Caki2 (cell line): ENCODE measurements at regions not wholly inside any gene's neighbourhood (a gene's known extent, or its start where the extent isn't known, plus 50 kb on each side); places are given as distances from the start of the nearest gene placed in this dataset.
A peak's percentile ranks its signal among the peaks of the same experiment; 100 is the strongest.

ENCODE experiments used
- DNase-seq: peaks from one replicate; pipeline ENCODE4 v3.0.0-alpha.2; 2015; ENCODE audit warnings: low read depth
- in situ Hi-C: cut with HindIII; loops from 2 replicates; pipeline ENCODE4 v1.10.0; 2016; ENCODE audit warnings: low sequenced_read_pairs, low pct_unique_long_range_greater_than_20kb, mixed read lengths

DNA sequence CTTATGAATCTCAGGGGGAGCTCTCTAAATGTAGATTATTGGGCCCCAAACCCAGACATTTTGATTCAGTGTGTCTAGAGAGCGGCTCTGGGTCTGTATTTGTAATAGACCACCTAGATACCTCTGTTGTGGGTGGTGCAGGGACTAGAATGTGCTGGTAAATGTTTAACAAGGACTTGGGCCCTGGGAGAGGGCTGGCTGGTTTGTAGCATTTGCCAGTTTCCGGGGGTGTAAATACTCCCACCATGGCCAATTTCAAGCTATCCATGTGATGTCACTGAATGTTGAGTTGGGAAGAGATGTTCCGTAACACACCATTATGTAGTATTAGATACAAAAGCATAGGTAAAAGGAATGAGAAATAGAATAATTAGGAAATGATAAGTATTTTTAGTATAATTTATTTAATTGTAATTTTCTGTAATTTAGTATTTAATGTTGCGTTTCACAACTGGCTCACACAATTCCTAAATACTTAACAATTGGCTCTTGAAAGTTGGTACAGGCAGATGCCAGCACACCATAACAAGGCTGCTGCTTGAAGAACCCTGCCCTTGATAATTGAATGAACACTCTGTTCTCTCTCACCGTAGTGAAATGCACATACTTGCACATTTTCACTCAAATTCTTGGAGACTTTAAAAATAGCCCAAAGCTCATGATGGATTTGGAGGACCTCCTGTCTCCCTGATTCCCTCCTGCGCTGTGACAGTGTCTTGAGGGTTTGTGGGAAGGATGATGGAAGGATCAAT, 359.2 kb upstream of the PROK2 start:
- DNase-seq = no peak
- in situ Hi-C loops = no loop called here

DNA sequence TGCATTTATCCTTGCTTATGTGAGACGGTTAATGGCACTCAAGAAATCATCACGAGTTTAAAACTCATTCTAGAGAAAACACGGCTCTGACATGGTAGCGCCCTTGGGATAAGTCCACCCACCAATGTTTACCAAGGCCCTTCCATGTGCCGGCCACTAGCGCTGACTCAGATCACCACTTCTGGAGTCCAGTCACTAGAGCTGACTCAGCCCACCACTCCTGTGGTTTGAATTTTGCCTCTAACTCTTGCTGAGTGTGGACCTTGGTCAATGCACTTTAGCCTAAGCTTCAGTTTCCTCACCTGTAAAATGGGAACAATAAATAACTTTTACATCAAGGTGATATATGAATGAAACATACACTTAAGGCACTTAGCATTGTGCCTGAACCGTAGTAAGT, 358.4 kb upstream of the PROK2 start:
- no peak for DNase-seq
- in situ Hi-C loops = no loop called here

DNA sequence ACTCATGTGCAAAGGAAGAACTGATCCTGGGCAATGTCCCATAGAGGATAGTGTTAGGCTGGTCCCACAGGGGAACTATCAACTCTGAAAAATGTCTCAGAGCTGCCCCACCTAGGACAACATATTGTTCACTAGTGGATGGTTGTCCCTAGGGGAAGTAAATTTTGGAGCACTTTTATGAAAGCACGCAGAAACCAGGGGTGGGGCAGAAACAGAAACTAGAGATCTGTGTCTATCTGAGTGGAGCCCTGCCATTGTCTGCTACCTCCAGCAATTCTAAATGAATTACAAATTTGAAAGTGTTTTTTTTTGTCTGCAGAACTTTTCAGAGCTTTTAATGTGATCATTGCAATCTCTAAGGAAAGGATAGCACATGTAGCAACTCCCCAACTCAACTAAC, 357.1 kb upstream of the PROK2 start:
- no peak for DNase-seq
- in situ Hi-C loops = no loop called here

DNA sequence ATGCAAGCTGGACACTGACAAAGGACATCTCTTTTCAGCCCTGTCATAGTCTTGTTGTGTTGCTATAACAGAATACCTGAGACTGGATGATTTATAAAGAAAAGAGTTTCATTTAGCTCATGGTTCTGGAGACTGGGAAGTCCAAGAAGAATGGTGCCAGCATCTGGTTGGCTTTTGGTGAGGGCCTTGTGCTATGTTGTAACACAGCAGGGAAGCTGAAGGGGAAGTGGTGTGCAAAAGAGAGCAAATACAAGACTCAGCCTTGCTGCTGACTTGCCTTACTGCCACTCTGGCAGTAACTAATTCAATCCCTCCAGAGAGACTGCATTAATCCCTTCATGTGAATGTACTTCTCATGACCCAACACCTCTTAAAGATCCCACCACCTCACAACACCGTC, 356.3 kb upstream of the PROK2 start:
- in situ Hi-C loops = no loop called here

DNA sequence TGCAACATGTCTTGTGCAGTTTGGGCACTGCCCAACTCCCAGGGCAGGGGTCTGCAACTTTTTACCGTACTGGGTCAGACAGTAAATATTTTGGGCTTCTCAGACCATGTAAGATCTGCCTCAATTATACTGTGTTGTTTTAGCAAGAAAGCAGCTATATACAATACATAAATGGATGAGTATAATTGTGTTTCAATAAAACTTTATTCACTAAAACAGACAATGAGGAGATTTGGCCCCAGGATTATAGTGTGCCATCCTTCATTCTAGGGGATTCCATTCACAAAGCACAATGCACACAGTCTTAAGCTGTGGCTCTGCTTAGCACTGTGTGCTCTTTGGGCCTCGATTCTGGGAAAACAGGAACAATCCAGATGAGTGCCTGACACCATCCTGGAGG, 354.4 kb upstream of the PROK2 start:
- DNase-seq = no peak
- in situ Hi-C loops = no loop called here

More for the DNA sequence above, 356.3 kb upstream of the PROK2 start:
- DNase-seq = no peak

DNA sequence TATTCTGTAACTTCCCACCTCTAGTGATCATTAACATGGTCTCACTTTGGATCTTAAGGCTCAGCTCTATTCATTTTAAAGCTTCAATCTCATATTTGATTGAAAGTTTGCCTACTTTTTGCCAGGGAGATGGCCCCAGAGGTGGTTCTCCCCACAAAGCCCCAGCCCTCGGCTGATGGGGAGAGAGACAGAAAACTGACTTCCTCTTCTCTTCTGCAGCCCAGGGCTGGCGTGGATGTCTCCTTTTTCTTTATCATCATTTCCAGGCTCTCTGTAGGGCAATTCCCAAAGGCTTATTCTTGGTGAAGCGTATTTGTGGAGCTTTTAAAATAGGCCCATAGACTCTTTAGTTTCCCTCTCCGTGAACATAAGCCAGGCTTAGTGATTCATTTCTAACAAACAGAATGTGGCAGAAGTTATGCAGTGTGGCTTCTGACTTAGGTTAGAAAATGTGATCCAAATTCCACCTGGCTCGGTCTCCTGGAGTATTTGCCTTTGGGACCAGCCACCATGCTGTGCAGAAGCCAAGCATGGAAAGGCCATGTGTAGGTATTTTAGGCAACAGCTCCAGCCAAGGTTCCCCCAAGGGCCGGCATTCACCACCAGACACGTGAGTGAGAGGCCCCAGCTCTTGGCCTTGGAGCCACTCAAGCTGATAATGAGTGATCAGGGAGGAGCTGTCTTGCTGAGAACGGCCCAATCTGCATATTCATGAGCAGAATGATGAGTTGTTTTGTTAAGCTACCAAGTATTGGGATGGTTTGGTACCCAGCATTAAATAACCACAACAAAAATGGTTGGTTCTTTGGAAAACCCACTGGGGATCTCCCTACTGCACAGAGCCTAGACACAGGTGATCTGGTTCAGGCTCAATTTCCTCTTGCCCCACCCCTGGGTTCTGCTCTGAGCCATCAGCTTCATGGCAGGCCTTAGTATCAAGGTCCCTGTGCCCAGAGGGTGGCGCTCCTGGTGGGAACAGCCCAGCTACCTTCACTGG, 353.2 kb upstream of the PROK2 start:
- no peak for DNase-seq
- in situ Hi-C loops = no loop called here

DNA sequence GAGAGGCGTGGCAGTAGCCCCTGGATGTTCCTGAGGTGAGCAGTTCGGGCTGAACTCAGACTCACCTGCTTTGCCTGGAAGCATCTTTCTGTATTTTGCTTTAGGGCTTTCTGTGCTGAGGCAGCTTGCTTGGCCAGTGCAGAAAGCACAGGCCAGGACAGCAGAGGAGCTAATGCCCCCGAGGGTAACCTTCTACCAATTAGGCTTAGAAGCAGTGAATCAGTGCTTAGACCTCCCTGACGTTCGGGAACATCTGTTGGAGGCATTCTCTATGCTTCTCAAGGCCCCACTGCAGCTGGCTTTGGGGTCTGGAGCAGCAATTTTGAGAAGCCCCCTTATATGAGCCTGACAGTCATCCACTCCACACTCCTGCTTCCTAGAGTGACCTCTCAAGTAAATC, 350.7 kb upstream of the PROK2 start:
- in situ Hi-C loops = no loop called here
- no peak for DNase-seq

DNA sequence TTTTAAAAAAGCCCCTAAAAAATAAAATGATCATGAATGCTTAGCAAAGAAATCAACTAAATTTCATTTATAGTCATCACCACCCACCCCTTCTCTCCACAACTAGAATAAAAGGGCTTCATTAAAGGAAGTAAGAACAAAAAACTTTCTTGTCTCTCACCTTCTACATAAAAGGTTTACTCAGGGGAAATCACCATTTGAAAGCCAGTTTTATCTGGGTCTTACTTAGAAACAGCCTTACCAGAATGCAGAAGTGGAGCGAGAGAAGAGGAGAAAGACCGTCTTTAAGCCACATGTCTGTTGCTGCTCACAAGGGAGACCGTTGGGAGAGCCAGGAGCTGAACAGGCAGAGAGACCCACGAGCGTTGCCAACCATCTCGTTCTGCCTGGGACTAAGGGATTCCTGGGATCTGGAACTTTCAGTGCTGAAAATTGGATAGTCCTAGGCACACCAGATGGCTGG, 350.1 kb upstream of the PROK2 start:
- no peak for DNase-seq
- in situ Hi-C loops = no loop called here

DNA sequence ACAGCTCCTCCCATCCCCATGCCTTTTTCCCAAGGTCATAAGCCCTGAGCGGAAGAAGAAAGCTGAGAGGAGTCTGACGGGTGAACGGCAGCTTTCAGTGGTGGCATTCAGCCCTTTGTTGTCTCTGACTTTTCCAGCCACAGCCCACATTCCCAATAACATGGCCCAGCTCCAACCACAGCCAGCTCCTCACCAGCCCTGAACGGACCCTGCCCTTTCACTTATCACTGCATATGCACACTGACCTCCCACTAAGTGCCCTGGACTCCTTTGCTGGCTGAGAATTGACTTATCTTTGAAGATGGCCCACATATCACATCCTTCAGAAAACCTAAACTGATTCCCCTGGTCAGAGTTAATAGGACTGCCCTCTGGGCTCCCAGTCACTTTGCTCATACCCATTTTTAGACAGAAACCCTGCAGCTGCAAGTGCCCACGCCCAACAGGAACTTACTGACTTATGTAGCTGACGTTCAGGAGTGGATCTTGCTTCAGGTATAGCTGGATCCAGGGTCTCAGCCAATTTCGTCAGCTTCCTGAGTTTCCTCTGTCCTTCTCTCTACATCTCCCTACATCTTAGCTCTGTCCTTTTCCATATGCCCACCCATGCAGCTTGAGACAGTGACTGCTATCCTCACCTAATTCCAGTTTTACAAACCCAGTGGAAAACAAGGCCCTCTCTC, 348.5 kb upstream of the PROK2 start:
- no peak for DNase-seq
- in situ Hi-C loops = no loop called here

DNA sequence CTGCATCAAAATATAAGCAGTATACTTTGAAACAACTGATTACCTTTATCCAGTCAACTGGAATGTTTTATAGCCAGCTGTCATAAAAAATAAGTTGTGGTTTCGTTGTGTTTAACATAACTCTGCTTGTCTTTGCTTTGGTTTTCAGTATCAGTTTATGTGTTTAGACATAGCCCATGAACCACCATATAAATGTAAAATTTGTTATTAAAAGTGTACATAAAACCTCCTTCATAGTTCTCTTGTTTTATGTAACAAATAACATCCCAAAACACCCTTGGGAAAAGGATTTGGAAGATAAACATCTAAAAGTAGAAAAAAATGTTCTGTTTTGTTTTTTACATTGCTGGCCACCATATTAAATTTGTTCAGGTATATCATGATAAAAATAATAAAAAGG, 347.0 kb upstream of the PROK2 start:
- DNase-seq = no peak
- in situ Hi-C loops = no loop called here

DNA sequence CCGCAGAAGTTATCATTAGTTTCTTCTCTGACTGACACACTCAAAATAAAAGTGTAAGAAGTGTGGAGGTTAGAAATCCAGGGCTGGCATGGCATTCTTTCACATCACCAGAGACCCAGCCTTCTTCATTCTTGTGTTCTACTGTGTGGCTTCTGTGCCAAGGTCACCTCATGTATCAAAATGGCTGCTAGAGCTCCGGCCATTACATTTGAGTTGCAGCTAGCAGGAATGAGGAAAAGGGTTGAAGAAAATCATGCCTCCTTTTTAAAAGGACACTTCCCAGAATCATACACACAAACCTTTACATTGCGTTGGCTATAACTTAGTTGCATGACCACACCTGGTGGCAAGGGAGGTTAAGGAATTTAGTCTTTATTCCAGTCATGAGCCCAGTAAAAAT, 345.6 kb upstream of the PROK2 start:
- in situ Hi-C loops = no loop called here
- DNase-seq = no peak

DNA sequence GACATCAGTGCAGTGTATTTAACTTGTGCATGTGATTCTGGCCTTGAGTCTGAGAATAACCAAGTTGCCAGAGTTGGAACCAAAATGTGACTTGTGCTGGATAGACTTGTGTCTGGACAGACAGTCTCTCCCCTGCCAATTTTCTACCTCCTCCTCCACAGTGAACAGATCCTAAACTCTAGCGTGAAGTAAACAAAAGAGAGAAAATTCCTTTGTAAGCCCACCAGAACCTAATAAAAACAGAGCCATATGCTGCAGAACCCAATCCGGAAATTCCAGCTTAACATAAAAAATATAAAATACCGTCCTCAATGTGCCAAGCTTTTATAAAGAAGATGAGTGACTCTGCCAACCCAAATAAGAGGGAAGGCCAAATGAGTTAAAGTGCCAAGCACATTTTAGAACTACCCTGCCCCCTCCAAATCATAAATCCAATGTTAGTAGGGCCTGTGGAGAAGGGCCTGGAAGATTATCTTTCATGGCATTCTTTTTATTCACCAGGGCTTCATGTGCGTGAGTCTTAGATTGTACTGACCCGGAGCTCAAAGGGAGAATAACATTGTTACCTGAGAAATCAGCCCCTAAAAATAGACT, 344.6 kb upstream of the PROK2 start:
- in situ Hi-C loops = no loop called here
- DNase-seq = no peak

DNA sequence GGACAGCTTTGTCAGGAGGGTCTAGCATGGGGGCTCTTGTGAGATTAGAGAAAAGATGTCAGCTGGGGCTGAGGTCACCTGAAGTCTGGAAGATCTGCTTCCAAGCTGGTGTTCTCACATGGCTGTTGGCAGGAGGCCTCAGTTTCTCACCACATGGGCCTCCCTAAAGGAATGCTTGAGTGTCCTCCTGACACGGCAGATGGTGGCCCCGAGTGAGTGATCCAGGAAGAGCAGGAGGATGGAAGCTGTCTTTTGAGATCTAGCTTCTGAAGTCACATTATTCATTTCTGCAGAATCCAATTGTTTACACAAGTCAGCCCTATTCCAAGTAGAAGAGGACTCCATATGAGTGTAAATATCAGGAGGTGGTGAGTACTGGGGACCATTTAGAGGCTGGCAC, 344.0 kb upstream of the PROK2 start:
- no peak for DNase-seq
- in situ Hi-C loops = no loop called here

DNA sequence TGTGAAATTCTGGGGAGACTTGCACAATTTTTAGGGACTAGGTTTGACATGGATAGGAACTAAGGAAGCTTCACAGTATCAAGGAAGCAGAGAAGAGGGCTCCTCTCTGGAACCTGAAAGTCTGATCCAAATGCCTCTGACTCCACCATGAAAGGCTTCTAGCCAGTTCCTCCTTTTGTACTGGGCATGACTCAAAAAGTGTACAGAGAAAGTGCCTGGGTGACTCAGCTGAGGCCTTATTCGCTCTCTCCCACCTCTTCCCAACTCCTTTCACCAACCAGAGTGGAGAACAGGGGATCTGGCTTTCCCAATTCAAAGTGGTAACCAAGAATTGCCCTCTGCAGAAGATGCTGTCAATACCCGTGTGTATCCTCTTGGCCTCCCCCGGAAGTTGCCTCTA, 342.9 kb upstream of the PROK2 start:
- in situ Hi-C loops = no loop called here
- DNase-seq = no peak

DNA sequence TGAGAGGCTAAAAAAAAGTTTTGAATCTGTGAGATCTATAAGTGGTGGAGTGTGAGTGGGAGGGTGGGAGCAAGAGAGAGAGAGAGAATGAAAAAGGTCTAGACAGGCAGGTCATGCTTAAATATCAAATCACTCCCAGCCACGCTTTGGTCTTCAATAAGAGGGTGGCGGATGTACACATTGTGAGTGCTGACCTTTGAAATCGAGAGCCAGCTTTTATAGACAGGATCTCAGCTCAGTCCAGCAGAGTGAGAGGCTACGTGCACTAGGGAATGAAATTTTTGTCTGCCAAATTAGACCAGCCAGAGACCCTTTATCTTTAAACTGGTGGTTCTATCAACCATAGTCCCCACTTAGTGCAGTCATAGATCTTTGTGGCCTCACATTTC, 342.3 kb upstream of the PROK2 start:
- DNase-seq = no peak
- in situ Hi-C loops = no loop called here

DNA sequence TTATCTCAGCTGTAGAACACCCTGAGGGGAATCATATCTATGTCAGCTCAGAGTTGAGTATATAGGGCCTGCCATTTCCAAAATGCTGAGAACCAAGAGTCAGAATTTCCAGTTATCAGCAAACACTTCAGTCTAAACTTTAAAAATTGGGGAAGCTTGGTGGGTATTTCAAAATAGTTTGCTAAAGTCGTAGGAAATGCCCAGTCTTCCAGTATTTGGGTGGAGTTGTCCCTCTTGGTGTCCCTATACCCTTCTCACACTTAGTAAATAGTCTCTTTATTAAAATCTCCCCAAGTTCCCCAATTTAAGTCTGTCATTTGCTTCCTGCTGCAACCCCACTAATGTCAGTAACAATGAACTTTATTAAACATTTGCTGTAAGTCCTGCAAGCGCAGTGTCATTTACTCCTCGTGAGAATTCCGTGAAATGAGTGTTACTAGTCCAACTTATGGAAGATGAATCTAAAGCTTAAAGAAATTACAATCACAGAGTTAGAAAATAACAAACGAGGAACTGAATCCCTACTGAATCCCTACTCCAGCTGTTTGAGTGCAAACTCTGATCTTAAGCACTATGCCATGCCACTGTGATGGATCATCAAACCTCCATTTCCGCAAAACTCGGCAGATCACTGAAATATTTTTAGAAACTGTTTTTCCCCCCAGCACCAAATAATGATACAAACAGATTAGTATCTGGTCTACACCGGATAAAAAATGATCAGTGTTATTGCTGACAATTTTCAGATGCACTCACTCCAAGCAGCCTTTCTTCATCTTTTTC, 341.7 kb upstream of the PROK2 start:
- DNase-seq = no peak
- in situ Hi-C loops = no loop called here

DNA sequence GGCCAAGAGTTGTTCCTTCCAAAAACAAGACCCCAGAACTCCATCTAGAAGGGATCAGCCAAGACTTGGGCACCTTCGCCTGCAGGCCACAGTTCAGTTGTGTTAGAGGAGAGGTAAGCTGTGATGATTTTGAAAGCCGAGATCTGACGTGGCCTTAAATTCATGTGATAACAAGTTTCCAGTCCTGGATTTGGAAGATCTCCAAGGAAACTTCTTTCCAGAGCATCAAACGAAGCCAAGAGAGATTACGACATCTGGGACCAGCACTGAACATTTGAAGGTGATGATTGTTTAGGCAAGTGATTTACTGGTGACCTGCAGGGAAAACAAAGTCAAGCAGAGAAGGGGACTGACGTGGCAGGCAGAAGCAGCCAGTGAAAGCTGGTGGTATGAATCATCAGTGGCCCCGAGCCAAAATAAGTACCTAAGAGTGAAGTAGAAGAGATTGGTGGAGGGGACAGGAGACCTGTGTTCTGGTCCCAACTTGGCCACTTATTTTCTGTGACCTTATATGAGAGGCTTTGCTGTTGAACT, 339.0 kb upstream of the PROK2 start:
- DNase-seq = peak; percentile 93
- in situ Hi-C loops = no loop called here
